ENCODE measurements at regions not wholly inside any gene's neighbourhood (a gene's known extent, or its start where the extent isn't known, plus 50 kb on each side); places are given as distances from the start of the nearest gene placed in this dataset.

DNA sequence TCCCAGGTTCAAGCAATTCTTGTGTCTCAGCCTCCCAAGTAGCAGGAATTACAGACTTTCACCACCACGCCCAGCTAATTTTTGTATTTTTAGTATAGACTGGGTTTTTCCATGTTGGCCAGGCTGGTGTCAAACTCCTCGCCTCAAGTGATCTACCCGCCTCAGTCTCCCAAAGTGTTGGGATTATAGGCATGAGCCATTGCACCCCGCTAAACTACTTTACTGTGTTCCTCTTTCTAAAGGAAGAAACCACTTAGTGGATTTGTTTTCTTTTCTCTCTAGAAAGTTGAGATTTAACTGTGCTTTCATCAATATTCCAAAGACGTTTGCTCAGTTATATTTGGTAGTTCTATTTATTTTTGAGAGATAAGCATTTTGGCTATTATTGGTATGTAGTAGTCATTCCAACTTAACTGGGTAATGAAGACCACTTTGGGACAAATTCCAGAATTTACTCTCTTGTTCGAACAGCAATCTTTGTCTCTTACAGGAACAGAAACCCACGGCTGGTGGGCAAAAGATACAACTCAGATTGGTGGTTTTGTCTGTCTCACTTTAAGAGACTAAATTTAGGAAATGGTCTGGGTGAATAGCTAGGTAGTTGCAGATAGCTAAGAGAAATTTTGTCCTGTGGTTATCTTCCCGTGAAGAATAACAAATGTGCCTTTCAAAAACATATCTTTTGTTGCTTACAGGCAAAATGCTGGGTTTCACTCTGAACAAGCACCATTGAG is 103.5 kb upstream of the CD55 start:
- no peaks in the 10 kb centered on the region for H4K20me1 ChIP-seq (ENCODE audit: insufficient read depth)
- intact Hi-C loops (cut with micrococcal nuclease; ENCODE audit: unreplicated experiment) = no loop called here
- H3K4me3 ChIP-seq = no peak overlapping the region
- no peaks in the 10 kb centered on the region for H3K9me2 ChIP-seq (ENCODE audit: insufficient read depth)
- ChIA-PET POLR2A (ENCODE audit: unreplicated experiment) (no interaction called here), CTCF (no interaction called here)
- H3K4me2 ChIP-seq = no peak overlapping the region
- BruUV-seq (replicated peaks) = no TSS peak
- no peak overlapping the region for H3K27ac ChIP-seq
- no peaks in the 10 kb centered on the region for H3K79me2 ChIP-seq (ENCODE audit: low read depth)
- DNase-seq = no peak
- no peaks in the 10 kb centered on the region for H3K9me3 ChIP-seq (ENCODE audit: insufficient read depth, low read depth)
- peaks cover 23% of the 10 kb centered on the region for H3K4me1 ChIP-seq (replicated peaks; ENCODE audit: insufficient read depth)
- peak overlapping the region; percentile 20; the same call in 1 of the 2 replicates for H2AFZ ChIP-seq
- no peaks in the 10 kb centered on the region for H3K36me3 ChIP-seq (ENCODE audit: low read depth)
- TF ChIP-seq EZH2 (IDR thresholded peaks at IDR 0.05; ENCODE audit: low read depth) (no peak), CTCF (conservative IDR thresholded peaks at IDR 0.05) (no peak)
- peaks cover under 1% of the 10 kb centered on the region; the same call in 1 of the 2 replicates for H3F3A ChIP-seq (ENCODE audit: insufficient read depth, low read depth)
- H3K27me3 ChIP-seq (ENCODE audit: insufficient read depth, low read depth) = no peaks in the 10 kb centered on the region

DNA sequence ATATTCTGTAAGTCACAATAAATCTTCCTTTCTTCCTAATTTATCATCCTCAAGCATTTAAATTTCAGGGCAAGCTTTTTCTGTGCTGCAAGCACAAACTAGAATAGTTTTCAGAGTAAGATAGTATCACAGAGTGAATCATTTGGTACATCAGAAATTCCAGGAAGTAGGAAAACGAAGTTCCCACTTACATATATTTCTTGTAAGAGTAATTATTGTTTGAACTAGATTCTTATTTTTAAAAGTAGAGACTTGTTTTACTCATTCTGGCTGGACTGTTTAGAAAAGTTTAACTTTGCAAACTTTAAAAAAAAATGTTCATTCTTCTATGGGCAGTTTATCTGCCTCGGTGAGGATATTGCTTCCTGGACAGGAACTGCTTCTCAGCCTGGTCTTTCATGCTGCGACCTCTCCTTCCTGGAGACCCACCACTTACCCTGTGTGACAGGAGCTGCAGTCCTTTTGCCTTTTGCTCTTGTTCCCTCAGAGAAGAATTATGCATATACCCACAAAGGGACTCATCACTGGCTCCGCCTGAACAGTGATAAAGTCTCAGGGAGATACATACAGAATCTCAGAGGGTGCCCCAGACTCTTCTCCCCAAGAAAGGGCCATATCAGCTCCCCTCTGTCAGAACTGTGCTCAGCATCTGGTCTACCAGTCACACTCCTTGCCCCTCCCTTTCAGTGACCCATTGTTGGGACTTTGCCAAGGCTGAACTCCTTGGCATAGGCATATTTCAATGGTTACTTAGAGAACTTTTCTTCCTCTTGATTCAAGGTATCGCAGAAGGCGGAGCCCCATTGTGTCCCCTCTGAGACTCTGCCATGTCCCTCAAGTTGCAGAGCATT is 102.7 kb upstream of the CD55 start:
- ChIA-PET CTCF (interaction anchor here (0.6 kb wide), 2 partner anchors 39 to 1507 kb away, joined by 3 to 5 read pairs; no protein-coding TSS in a partner anchor), POLR2A (ENCODE audit: unreplicated experiment) (no interaction called here)
- peaks cover 8% of the 10 kb centered on the region; the same call in 1 of the 2 replicates for H3F3A ChIP-seq (ENCODE audit: insufficient read depth, low read depth)
- intact Hi-C loops (cut with micrococcal nuclease; ENCODE audit: unreplicated experiment) = no loop called here
- peak overlapping the region; percentile 20; the same call in 1 of the 2 replicates for H2AFZ ChIP-seq
- DNase-seq = peak in 1 of 2 experiments; percentile 37
- H4K20me1 ChIP-seq (ENCODE audit: insufficient read depth) = no peaks in the 10 kb centered on the region
- no peaks in the 10 kb centered on the region for H3K36me3 ChIP-seq (ENCODE audit: low read depth)
- peaks cover 31% of the 10 kb centered on the region for H3K4me1 ChIP-seq (replicated peaks; ENCODE audit: insufficient read depth)
- BruUV-seq (replicated peaks) = no TSS peak
- no peak overlapping the region for H3K27ac ChIP-seq
- H3K27me3 ChIP-seq (ENCODE audit: insufficient read depth, low read depth) = no peaks in the 10 kb centered on the region
- TF ChIP-seq EZH2 (IDR thresholded peaks at IDR 0.05; ENCODE audit: low read depth) (no peak), CTCF (conservative IDR thresholded peaks at IDR 0.05) (no peak)
- no peaks in the 10 kb centered on the region for H3K9me2 ChIP-seq (ENCODE audit: insufficient read depth)
- H3K4me3 ChIP-seq = no peak overlapping the region
- H3K4me2 ChIP-seq = no peak overlapping the region
- H3K79me2 ChIP-seq (ENCODE audit: low read depth) = no peaks in the 10 kb centered on the region
- no peaks in the 10 kb centered on the region for H3K9me3 ChIP-seq (ENCODE audit: insufficient read depth, low read depth)

DNA sequence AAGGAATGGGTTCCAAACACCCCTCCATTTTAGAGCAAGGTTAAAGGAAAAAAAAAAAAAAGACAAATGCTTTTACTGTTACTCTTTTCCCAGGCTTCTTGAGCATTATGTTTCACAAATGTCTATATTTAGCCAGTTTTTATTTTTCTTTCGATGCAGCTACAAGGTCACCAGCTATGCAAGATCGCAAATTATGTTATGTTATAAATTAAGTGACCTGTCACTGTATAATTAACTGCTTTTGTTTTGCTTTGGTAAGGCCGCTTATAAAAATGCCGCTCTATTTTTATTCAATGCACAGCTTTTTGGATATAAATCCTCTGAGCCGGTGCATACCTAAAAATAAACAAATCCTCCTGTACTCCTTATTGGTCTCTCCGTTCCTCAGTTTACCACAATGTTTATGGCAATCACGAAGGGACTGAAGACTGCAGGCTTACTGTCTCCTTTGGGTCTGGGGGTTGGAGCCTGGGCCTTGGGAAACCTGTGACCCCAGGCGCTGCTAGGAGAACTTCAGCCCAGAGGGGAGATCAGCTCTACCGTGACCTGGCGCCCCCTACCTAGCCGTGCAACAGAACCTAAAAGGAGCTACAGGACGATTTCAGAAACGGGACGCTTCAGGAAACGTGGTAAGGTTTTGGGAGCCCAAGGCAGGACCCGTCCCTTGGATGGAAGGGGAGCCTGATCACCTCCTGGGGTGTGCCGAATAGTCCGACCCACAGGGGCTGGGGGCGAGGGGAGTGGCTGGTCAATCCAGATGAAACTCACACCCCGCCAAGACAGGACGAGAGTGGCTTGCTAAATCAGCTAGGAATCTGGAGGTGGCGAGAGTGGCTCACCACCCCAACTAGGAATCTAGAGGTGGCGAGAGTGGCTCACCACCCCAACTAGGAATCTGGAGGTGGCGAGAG is 101.2 kb upstream of the CD55 start:
- intact Hi-C loops (cut with micrococcal nuclease; ENCODE audit: unreplicated experiment) = no loop called here
- ChIA-PET CTCF (interaction anchor here (0.6 kb wide), 2 partner anchors 9 to 1509 kb away, joined by 3 to 5 read pairs; no protein-coding TSS in a partner anchor), POLR2A (ENCODE audit: unreplicated experiment) (no interaction called here)
- H3K9me2 ChIP-seq (ENCODE audit: insufficient read depth) = no peaks in the 10 kb centered on the region
- H3K4me1 ChIP-seq (replicated peaks; ENCODE audit: insufficient read depth) = peaks cover 34% of the 10 kb centered on the region
- H3F3A ChIP-seq (ENCODE audit: insufficient read depth, low read depth) = peaks cover 8% of the 10 kb centered on the region; the same call in 1 of the 2 replicates
- TF ChIP-seq EZH2 (IDR thresholded peaks at IDR 0.05; ENCODE audit: low read depth) (no peak), CTCF (conservative IDR thresholded peaks at IDR 0.05) (no peak)
- DNase-seq = no peak
- no peak overlapping the region for H3K4me2 ChIP-seq
- H4K20me1 ChIP-seq (ENCODE audit: insufficient read depth) = no peaks in the 10 kb centered on the region
- H3K9me3 ChIP-seq (ENCODE audit: insufficient read depth, low read depth) = peaks cover 4% of the 10 kb centered on the region; the same call in 1 of the 2 replicates
- no peak overlapping the region for H3K27ac ChIP-seq
- no peak overlapping the region for H3K4me3 ChIP-seq
- H3K27me3 ChIP-seq (ENCODE audit: insufficient read depth, low read depth) = no peaks in the 10 kb centered on the region
- no peaks in the 10 kb centered on the region for H3K79me2 ChIP-seq (ENCODE audit: low read depth)
- no peak overlapping the region for H2AFZ ChIP-seq
- BruUV-seq (replicated peaks) = no TSS peak
- H3K36me3 ChIP-seq (ENCODE audit: low read depth) = no peaks in the 10 kb centered on the region

Data from PC-9 (cell line).